ENCODE measurements at regions not wholly inside any gene's neighbourhood (a gene's known extent, or its start where the extent isn't known, plus 50 kb on each side); places are given as distances from the start of the nearest gene placed in this dataset.

DNA sequence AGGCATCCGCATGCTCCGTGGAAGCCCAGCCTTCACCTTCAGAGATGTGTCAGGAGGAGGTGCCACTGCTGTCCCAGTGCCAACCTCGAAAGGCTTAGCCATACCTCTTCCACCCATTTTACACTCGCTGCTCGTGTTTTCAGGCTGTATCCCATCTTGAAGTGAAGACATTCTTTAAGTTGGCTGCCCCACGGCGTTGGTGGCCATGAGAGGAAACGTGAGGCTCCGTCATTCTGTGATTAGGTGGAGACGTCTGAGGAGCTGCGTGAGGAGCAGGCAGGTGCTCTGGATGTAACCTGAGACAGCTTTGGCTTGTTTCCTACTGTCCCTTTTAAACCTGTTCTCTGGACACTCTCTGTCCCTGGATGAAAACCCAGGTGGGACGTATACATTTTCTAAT lies 159.9 kb upstream of the RNF32 start:
- no peak for DNase-seq (ENCODE audit: low read depth)

DNA sequence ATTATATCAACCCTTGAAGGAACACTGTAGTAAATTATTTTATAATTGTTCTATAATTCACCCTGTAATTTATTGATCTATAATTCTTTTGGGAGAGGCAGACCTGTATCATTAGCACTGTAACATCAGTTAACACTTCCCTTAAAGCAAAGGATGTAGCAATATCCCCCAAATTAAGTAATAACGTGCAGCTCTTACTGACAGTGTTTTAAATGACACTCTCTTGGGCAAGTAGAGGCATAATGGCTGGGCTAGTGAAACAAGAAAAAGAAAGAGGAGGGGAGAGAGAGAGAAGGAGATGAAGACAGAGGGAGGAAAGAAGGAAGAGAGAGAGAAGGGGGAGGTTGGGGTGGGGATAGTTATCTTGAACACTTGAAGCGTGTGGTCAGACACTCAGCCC lies 161.0 kb upstream of the RNF32 start:
- no peak for DNase-seq (ENCODE audit: low read depth)

DNA sequence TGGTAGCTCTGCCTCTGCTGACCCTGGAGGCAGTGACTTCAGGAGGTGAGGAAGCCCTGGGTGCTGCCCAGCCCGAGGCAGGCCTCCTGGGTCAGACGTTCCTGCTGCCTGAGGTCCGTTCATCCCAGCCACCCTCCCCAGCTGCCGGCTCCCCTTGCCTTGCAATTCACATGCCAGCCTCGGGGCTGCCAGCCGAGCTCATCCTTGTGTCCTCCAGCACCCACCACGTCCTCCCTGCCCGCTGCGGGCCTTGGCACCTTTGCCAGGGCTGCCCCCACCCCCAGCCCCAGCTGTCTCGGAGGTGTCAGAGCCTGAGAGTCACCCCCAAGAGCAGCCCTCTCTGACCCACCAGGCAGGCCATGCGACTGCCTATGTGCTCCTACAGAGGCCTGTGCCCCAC lies 162.1 kb upstream of the RNF32 start:
- no peak for DNase-seq (ENCODE audit: low read depth)

DNA sequence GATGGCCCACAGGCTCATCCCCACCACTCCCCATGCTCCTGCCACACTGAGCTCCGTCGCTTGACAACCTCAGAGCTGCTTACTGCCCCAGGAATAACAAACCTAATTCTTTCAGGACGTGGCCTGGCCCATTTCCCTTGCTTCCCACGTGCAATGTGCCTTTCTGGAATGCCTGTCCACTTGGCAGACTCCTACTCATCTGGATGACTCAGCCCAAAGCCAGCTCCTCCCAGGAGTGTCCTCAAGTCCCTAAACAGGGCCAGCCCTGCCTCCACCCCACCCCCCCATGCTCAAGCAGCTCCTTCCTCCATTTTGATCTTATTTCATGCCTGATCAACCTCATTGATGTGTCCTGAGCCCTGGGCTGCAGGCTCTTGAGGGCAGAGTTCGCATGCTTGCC lies 164.9 kb upstream of the RNF32 start:
- DNase-seq (ENCODE audit: low read depth) = peak; percentile 81

DNA sequence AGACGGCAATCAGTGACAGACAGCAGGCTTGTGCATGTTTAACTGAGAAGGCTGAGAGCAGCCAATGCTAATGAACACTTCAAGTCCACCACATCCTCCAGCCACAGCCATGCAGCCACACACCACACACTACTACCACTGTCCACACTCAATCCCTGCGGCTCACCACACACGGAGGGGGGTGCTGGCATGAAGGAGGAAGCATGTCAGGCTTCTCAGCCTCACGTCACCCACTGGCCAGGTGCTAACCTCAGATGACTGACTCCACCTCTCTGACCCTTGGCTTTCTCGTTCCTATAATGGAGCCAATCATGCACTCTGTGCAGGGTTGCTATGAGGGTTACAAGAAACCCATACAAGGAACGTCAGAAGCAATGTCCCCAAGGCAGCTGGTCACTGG lies 165.4 kb upstream of the RNF32 start:
- DNase-seq (ENCODE audit: low read depth) = peak; percentile 51

DNA sequence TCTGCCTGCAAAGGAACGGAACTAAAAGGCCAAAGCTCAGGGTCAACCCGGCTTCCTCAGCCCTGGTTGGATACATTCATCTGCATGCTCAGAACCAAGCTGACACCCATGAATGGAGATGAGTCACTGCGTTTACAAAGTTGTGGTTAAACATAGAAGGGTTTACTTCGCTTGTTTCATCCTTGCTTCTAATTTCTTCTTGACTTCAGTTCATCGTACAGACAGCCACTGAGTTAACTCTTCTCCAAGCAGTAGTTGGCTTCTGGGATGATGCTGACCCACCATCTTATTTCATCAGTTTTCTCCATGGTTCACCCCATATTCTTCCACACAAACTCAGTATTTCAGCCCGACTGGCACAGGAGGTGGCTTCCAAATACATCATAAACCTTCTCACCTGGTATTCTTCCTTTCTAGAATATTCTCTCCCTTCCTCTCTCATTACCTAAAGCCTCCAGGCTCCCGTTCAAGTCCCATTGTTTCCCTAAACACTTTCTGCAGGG lies 166.3 kb upstream of the RNF32 start:
- peak; percentile 85 for DNase-seq (ENCODE audit: low read depth)

DNA sequence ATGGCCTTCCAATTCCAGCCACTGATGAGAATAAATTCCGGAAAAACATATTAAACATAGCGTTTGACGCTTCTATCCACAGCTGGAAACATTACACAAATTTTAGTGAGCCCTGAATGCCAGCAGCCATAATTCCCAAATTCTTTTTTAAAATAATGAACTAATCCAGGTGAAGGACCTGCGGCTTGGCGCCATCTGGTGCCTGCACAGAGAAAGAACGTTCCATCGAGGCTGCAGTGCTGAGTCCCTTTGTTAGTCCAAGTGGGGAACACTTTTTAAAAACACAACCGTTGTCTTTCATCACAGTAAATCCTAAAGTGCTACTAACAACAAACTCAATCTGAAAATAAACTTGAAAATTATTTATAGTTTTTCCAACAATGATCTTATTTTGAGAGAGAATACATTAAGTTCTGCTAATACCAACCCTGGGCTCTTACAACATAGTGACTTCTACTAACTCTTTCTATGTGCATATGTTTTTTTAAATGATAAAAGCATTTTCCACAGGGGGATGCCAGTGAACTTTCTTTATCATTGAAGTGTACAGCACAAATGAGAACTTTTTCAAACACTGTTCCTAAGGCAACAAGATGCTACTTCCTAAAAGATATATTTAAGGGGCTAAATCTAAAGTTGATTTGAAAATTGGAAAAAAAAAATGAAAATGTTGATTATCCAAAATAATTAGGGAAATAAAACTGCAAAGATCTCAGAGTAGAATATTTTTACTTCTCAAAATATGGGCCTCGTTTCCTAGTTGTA lies 166.9 kb upstream of the RNF32 start:
- DNase-seq (ENCODE audit: low read depth) = peak; percentile 35

DNA sequence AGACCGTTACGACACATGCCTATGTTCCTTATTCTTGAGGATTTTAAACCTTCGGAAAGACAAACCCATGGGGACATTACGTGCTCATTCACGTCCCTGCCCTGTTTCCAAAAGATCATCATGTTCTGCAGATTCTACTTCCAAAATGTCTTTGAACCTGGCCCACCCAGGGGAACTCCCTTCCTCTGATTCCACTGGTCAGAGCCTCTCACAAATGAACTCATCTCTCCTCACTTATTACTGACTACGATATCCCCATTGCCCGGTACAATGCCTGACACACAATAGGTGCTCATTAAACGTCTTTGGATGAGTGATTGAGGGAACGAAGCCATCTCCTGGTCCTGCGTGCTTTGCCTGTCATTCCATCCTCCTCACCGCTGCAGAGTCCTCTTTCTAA lies 168.3 kb upstream of the RNF32 start:
- DNase-seq (ENCODE audit: low read depth) = no peak

DNA sequence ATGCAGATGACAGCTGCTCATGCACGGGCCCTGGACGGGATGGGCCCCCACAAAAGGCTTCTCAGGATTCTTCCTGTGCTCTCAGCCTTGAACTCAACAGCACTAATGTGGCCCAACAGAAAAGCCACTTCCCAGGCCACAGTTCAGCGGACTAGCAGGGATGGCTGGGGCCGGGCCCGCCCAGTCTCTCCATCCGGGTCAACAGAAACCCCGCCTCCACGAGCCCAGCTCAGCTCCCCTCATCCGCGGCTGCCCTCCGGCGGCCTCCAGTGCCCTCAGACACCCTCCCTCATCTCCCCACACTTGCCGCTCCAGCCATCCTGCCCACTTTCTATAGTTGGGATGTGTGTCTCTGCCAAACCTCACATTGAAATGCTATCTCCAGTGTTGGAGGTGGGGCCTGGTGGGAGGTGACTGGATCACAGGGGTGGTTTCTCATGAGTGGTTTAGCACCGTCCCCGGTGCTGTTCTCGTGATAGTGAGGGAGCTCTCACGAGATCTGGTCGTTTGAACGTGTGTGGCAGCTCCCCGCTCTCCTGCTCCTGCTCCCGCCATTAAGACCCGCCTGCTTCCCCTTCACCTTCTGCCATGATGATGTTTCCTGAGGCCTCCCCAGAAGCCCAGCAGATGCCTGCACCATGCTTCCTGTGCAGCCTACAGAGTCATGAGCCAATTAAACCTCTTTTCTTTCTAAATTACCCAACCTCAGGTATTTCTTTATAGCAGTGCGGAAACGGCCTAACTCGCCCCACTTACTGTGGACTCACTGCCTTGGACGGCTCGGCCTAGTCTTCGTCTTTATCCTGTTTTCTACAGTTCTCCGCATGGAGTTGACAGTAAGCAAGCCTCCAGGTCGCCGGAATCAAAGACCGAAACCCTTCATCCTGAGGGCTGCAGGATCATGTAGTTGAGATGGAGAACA lies 169.9 kb upstream of the RNF32 start:
- DNase-seq (ENCODE audit: low read depth) = no peak

DNA sequence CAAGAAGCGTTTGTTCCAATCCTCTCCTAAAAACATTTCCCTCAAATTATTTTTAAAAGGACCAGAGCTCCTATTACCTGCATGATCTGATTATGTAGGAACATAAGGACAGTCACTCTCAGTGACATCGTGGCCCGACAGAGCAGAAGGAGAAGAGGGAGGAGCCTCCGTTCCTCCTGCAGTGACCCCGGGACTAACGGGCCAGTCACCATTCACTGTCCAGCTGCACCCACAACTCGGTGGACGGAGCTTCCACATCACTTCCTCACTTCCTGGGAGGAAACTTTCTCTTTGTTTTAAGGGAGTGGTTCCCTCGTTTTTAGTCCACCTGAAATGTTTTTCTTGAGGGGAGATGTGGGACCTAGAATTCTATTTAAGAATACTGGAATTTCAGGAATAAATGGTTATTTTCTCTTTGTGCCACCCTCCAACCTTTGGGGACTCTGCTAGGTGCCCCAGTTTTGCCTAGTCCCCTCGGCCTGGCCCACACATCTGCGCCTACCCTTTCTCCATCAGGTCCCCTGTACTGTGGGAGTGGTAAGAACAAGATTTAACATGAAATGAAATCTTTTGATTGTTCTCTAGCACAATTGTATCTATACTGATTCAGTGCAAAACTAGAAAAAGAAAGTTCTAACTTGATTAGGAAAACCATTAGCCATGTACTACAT lies 173.5 kb upstream of the RNF32 start:
- no peak for DNase-seq (ENCODE audit: low read depth)

DNA sequence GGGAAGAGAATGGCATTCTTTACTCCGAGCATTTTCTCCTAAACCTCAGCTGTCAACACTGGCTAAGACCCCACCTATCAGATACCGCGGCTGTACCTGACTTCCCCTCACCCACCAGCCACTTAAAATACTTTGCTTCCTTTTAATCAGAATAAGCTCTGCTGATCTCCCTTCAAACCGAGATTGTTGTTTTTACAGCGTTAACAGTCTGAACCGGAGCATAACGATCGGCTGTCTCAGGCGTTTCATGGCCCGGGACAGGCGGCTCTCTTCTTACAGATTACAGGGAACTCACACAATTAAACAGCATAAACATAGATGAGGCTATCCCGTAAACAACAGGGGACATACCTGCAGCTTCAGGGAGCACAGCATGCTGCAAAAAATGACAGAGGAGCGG lies 174.3 kb upstream of the RNF32 start:
- DNase-seq (ENCODE audit: low read depth) = no peak

DNA sequence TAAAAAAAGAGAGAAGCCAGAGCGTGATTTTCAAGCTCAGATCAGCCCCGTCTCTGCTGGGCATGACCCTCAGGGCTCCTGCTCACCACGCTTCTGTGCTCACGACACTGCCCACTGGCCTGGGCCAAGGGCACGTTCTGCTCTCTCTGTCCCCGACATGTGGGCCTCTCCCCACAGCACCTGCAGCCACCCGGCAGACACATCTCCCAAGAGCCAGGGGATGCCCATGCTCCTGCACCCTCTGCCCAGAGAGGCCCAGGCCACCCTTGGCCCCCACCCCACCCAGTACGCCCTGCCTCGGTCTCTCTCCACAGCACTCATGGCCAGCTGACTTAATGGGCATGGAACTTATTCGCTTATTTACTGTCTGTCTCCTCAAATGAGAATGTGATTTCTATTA lies 175.4 kb upstream of the RNF32 start:
- no peak for DNase-seq (ENCODE audit: low read depth)

DNA sequence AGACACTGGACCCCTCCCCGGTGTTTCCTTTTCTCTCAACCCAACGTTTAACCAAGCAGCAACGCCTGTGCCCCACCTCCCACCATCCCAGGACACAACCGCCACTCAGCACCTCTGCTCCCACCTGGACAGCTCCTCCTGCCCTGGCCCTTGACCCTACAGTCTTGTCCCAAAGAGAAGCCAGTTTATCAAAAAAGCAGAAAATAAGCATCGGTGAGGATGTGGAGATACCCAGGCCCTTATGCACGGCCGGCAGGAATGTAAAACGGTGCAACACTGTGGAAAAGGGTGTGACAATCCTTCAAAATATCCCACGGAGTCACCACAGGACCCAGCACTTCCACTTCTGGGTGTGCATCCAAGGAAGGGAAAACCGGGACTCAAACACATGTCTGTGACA lies 176.2 kb upstream of the RNF32 start:
- DNase-seq (ENCODE audit: low read depth) = no peak

DNA sequence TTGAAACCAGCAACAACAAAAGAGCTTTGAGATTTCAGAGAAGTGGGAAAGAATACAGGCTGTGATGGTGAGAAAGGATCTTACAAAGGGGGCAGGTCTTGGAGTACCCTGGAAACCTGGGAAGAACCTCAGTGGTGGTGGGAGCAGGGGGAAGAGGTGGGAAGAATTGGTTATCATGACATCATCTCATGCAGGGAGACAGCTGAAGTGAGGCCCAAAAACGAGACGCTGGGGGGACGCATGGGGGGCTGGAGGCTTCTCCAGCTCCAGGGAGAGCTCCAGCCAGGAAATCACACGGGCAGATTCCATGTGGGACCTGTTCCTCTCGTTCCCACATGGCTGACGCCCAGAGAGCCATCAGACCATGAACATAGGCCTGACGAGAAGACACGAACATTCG lies 177.3 kb upstream of the RNF32 start:
- DNase-seq (ENCODE audit: low read depth) = no peak

DNA sequence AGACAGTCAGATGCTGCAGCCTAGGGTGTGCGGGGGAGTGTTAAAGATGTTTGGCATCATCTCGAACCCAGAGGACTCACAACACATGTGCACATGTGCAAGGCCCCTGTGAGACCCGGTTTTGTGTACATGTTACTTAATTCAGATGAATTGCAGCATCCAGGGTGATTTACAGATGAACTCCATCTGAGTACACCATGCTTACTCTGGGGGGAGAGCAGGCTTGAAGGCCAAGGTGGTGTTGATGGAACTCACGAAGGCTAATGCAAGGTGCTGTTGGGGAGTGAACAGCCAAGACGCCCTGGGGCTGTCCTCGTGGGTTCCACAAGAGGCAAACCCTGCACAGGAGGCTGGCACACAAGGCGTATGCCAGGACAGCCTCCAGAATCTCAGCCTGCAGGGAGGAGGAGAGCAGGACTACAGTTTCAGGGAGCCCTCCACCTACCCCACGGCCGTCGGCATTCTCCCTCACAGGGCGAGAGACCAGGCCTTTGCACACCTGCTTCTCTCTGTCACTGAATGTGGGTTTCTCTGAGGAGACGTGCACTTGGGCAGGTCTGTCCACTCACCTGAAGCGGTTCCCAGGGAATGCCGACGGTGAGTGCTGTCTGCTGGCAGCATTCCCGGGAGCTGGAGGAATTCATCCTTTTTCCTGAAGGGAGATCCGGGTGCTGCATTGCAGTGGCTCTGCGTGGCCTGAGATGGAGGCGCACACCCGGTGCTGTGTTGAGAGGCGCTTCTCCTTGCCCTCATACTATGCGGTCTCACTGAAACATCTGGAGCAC lies 178.5 kb upstream of the RNF32 start:
- no peak for DNase-seq (ENCODE audit: low read depth)

DNA sequence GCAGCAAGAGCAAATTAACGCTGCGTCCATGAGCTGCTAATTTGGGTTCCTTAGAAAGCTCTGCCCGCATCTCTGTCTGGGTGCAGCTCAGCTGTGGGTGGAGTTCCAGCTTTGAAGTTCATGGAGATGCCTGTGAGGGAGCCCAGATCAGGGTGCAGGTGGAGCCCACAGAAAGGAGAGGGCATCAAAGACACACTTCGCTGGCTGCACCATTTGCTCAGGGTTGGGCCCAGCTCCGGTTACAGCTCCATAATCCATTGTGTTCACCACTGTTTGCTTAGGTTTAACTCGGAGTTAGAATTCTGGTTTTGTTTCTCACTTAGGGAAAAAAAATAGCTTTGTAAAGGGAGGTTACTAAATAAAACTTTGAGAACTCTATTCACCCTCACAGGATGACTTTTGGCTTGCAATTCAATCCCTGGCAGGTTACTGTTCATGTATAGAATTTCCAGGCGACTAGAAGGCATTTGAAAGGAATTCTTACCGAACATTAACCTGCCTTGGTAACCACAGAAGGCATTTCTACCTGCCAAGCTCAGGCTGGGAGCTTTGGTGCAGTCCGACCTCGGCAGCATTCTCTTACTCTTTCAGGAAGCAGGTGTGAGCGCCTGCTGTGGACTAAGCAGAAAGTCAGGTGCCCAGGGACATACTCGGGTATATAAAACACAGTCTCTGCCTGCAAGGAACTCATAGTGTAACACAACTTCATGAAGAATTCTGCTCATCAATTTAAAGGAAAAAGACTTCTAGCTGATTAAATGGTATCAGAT lies 179.5 kb upstream of the RNF32 start:
- no peak for DNase-seq (ENCODE audit: low read depth)

DNA sequence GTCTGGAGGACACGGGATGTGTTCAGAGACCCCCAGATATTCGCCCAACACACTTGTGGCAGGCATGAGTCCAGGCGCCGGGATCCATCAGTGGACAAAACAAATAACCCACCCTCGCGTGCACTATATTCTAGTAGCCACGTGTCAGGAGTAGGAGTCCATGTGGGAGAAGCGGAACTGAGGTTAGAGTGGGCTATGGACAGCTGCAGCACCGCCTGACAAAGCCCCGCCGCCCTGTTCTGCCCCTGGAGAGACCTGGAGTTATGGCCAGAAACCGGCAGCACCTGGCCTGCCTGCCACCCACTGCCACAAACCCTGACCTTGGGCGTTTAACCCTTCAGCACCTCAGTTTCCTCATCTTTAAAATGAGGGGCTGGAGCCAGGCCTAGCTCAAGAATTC lies 181.0 kb upstream of the RNF32 start:
- no peak for DNase-seq (ENCODE audit: low read depth)

DNA sequence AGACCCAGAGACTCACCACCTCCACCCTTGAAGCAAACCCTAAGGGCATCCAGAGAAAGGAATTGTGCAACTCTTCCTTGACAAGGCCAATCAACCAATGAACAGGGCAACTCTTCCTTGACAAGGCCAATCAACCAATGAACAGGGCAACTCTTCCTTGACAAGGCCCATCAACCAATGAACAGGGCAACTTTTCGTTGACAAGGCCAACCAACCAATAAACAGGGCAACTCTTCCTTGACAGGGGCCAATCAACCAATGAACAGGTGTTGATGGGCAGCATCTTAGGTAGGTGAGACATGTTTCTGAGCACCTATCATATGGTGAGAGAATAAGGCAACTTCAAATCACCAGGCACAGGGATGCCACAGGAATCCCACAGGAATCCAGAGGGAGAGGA lies 181.5 kb upstream of the RNF32 start:
- DNase-seq (ENCODE audit: low read depth) = no peak

DNA sequence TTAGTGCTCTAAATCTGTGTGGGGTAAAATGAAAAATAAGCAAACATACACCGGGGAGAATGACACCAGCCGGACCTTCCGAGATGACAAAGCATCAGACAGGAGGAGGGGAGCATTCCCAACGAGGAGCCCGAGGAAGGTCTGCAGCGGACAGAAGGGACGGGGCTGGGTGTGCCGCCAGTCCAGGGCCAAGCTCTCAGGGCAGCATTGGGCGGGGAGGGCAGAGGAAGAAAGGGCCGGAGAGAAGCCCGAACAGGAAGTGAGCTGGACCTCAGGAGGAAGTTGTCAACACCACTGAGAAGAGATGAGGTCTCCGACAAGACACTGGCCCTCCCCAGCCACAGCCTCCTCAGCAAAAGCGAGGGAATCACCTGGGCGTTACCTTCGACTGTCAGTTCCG lies 182.6 kb upstream of the RNF32 start:
- DNase-seq (ENCODE audit: low read depth) = no peak

DNA sequence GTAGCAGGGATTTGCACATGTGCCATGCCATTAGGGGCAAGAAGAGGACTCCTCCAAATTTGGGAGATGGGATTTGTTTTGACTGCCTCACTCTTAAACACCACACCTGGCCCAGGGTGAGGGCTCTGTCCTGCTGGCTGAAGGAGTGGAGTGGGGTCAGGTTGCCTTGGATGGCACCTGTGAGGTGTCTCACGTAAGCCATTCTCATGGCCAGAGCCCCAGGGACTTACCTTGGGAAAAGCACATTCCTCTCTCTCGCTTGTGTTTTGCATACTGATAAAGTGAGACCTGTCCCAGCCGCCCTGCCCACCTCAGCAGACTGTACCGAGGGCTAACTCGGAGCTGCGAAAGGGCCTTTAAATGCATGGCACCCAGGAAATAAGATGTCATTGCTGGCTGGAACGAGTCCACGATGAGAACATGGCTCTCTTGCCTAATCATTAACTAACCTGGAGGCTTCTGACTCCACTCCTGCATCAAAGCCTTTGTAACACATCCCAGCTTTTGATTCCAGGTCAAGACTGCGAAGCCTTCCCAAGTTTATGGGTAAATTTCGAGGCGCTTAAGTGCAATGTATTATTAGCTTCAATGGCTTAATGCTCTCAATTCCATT lies 184.0 kb upstream of the RNF32 start:
- no peak for DNase-seq (ENCODE audit: low read depth)
